ENCODE measurements at regions not wholly inside any gene's neighbourhood (a gene's known extent, or its start where the extent isn't known, plus 50 kb on each side); places are given as distances from the start of the nearest gene placed in this dataset.

DNA sequence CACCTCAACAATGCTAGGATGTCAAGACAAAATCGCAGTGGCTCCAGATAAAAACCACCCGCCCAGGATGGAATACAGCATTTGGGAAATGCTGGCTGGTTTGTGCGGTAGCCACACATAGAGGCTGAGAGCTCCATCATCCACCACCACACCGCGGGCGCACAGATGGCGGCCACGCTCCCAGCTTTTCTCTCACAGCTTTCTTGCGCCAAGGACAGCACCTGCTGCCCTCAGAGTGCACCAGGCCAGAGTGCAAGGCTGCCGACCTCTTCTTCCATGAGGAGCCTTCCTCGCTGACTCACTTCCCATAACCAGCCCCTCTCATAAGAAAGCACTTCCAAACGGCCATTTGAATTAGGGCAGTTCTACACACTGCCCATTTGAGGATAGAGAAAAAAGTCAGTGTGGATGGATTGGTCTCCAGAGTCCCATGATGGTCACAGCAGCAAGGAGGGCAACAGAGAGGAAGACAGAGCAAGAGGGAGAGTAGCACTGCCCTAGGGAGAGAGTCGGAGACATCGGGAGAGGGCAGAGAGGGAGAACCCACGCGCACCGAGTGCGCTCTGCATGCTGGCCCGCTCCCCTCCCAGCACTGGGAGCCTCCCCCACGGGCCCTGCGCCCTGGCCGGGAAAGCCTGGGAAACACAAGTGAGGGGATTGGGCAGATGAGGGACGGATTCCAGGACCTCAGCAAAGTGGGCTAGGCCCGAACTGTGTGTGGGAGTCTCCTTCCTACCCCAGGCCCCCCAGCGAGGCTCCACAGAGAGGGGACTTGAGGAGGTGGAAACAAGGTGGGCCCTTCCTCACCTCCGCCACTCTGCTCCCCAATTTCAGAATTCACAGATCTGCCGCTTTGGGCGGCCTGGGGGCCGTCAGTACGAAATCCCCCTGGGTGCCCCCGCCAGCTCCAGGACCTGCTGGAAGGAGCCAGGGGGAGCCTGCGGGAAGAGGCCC, 156.9 kb downstream of the USP12 start:
- DNase-seq, result no peak

DNA sequence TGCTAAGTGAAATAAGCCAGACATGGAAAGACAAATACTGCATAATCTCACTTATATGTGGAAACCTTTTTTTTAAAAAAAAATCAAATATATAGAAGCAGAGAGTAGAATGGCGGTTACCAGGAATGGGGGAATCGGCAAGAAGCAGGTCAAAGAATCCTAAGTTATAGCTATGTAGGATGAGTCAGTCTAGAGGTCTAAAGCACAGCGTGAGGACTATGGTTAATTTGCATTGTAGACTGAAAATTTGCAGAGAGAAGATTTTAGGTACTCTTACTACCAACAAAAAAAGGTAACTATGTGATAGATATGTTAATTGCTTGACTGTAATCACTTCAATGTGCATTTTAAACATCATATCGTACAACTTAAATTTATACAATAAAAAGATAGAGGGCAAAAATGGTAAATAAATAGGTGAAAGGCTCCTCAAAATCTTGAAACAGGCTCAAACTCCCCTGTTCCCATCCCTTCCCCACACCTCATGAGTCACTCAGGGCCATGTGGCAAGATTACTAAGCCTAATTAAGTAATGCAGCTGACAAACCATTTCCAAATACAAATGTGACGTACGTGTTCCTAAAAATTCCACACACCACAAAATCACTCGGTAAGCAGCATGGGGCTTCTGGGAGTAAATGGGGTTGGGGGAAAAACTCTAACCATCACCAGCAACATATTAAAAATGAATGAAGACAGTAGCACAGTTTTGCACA, 159.0 kb downstream of the USP12 start:
- no peak for DNase-seq

DNA sequence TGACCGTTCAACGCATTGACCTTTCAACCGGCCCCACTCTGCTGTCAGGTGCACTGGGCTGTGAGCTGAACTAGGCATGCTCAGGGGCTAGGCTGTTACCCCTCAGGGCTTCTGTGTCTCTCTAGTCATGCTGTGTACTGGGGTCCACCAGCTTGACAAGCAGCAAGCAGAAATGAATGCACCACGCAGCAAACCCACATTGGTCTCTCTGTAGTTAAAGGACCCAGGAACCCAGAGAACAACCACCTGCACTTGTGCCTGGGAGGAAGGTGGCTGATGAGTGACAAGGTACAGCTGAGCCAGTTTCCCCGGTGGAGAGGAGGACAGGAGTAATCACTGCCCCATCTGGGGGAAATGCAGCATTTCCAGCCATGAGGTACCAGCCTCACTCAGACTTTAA, 159.9 kb downstream of the USP12 start:
- DNase-seq, result no peak

DNA sequence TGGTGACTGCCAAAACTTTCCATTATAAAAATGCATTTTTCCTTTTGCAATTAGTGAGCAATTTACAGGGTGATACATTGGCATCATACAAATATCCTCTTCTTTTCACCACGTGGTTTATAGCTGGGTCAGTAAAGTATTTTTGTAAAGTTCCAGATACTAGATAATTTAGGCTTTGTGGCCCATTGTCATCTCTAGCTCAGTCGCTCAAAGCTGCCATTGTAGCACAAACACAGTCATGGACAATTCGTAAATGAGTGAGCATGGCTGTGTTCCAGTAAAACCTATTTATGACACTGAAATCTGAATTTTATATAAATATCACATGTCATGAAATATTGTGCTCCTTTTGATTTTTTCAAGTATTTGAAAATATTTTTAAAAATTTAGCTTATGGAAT, 162.9 kb downstream of the USP12 start:
- DNase-seq, result no peak

DNA sequence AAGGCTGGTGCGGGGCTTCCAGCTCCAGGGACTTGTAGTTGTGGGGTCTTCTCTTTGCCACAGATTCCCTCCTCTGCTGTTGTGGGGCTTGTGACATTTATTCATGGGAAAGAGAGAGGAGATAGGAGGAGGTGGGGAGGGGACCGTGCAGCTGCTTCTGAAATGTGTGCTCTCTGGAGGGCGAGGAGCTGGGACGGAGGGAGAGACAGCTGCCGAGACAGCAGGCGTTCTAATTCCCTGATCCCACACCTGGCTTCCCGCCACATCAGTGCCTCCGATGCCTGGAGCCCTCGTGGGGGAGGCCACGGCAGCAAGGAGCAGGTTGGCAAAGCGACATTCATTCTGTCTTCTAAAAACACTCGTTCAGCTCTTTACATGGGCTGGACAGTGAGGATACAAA, 164.4 kb downstream of the USP12 start:
- no peak for DNase-seq

DNA sequence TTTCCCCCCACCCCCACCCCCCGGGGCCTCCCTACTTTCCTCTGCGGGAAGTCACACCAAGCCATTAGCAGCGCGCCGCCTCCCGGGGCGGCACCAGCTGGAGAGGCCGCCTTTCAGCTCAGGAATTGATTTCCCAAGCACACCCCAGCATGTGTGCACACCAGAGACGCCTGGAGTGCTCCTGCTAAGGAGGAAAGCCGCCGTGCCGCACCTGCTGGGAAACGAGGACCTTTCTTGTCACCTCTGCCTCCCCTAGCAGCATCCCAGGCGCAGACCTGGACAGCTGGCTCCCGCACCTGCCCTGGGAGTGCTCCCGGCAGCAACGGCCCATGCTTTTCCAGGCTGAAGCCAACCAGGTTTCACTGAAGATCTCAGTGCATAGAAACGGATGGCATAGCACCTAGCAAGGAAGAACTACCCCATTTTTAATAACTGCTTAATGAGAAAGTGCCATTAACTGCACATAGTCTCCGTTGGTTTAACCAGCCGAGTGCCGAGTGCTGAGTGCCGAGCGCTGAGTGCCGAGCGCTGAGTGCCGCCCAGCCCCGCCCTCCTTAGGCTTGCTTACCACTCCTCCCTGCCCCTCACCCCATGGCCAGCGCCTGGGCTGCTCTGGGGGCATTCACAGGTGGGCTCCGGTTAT, 165.0 kb downstream of the USP12 start:
- DNase-seq, result no peak

GRCh38 chr13:27005976-27006518, 165.6 kb downstream of the USP12 start:
- no peak for DNase-seq

GRCh38 chr13:27005556-27005955, 166.1 kb downstream of the USP12 start:
- no peak for DNase-seq

DNA sequence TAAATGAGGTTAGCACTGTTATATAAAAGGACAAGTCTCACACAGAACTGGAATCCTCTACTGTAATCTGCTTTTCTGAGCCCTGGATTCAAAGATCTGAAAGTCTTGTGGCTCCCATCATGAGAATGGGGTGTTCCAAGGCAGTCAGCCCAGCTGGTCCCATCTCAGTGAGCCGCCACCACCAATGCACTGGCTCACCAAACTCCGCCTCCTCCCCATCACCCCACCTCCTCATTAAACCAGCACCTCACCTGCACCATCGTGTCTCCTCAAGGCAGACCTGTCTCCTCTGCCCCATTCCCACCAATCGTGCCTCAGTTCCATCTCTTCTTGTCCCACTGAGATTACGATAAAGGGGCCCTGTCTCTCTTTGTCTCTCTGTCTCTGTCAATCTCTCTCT, 166.7 kb downstream of the USP12 start:
- no peak for DNase-seq

- no peak for DNase-seq
Observed at GRCh38 chr13:27004326-27004725, 167.3 kb downstream of the USP12 start.

GRCh38 chr13:27001705-27002104, 169.9 kb downstream of the USP12 start:
- no peak for DNase-seq

- DNase-seq, result no peak
Observed at GRCh38 chr13:27000686-27001085, 170.9 kb downstream of the USP12 start.

- DNase-seq, result no peak
Observed at GRCh38 chr13:26999499-26999898, 172.1 kb downstream of the USP12 start.

GRCh38 chr13:26998292-26998691, 173.3 kb downstream of the USP12 start:
- DNase-seq, result no peak

GRCh38 chr13:26996965-26997752, 174.5 kb downstream of the USP12 start:
- no peak for DNase-seq

- DNase-seq, result no peak
Observed at GRCh38 chr13:26995159-26995558, 176.5 kb downstream of the USP12 start.

- DNase-seq, result no peak
Observed at GRCh38 chr13:26993780-26994179, 177.8 kb downstream of the USP12 start.

DNA sequence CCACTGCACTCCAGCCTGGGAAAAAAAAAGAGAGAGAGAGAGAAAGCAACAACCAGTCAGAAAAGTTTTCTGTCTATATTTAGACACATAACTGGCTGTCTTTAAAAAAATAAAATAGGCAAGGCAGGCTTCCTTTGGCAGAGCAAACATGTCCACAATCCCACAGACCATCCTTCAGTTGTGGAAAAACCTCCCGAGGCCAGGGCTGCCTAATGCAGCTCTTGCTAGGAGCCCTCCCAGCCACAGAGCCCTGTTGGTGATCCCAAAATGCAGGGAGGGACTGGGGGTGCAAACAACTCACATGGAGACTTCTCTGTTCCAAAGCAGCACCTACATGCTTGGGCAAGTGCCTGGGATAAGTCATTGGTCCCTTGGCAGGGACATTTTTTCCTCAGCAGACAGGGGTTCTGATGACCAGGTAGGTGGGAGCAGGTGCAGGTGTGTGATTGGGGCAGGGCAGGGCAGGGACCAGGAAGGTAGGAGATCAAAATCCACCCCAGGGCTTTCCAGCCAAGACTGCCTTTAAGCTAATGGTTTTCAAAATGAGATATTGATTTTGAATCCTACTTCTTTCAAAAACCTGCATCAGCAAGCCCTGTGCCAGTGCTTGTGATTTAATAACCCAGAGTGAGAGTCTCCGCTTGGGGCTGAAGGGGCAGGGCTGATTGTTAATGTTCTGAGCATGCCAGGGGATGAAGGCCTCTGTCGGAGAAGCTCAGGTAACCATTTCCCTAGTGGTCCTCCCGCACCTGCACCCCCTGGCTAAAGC, 178.5 kb downstream of the USP12 start:
- DNase-seq, result no peak

DNA sequence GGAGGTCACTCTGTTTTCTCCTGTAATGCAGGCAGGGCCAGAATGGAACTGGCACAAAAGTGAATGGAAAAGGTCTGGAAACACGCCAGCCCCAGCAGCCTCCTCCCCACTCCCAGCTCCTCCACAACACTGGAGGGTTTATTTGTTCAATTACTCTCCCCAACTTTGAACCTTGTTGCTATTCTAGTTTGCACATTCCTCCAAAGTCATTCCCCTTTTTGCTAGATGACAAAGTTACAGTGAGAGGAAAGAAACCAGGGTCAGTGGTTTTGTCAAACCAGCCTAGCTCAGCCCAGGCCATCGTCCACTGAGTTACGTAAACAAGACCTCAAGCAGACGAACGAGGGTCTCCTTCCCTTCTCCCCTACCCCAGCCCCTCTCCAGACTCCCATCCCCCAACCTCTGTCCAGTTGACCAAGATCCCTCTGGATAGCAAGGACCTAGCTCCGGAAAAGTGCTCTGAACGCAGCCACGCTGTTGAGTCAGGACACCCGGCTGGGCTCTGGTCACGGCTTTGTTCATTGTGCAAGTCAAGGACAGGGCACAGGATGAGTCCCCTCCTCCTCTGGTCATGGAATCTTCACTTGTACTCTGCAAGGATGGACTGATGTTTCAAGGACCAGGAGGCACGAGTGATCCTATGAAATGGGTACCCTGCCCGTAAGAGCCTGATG, 180.0 kb downstream of the USP12 start:
- DNase-seq, result no peak

- DNase-seq, result no peak
Observed at GRCh38 chr13:26989957-26990713, 181.5 kb downstream of the USP12 start.

Data from CD4-positive, alpha-beta T cell treated with Interleukin-4 for 4 hours (primary cell).